Karpas-422 (cell line): ENCODE measurements at regions not wholly inside any gene's neighbourhood (a gene's known extent, or its start where the extent isn't known, plus 50 kb on each side); places are given as distances from the start of the nearest gene placed in this dataset.
A peak's percentile ranks its signal among the peaks of the same experiment; 100 is the strongest.

Experiments used
- DNase-seq: peaks from one replicate; pipeline ENCODE4 v3.0.0-alpha.2; 2015
- H2AFZ ChIP-seq: fragments of 200-600 bp; sonication (generic); 2 replicates; pipeline ENCODE4 v1.6.1; 2014; ENCODE audit warnings: antibody characterized with exemption, low read length, mixed read lengths
- H3K27ac ChIP-seq: fragments of 200-600 bp; sonication (generic); 2 replicates; pipeline ENCODE4 v1.5.1; 2014; ENCODE audit warnings: mild to moderate bottlenecking, low read length, moderate library complexity
- H3K27me3 ChIP-seq: fragments of 200-600 bp; sonication (generic); 2 replicates; pipeline ENCODE4 v1.6.1; 2014; ENCODE audit warnings: low read length, mixed read lengths
- H3K36me3 ChIP-seq: fragments of 200-600 bp; sonication (generic); 2 replicates; pipeline ENCODE4 v1.6.1; 2014; ENCODE audit warnings: low read length, mixed read lengths; ENCODE audit not compliant: insufficient read depth
- H3K4me1 ChIP-seq: fragments of 200-600 bp; sonication (generic); 2 replicates; pipeline ENCODE4 v1.6.1; 2014; ENCODE audit warnings: mild to moderate bottlenecking, low read length, mixed read lengths
- H3K4me2 ChIP-seq: fragments of 200-600 bp; sonication (generic); 2 replicates; pipeline ENCODE4 v1.6.1; 2014; ENCODE audit warnings: low read length, low read depth, mild to moderate bottlenecking; ENCODE audit not compliant: poor library complexity, severe bottlenecking
- H3K4me3 ChIP-seq: fragments of 200-600 bp; sonication (generic); 2 replicates; pipeline ENCODE4 v1.5.1; 2014; ENCODE audit warnings: mild to moderate bottlenecking, antibody characterized with exemption, low read length, mixed read lengths
- H3K79me2 ChIP-seq: fragments of 200-600 bp; sonication (generic); 2 replicates; pipeline ENCODE4 v1.6.1; 2014; ENCODE audit warnings: mild to moderate bottlenecking, low read length, mixed read lengths
- H3K9ac ChIP-seq: fragments of 200-600 bp; sonication (generic); 2 replicates; pipeline ENCODE4 v1.6.0; 2014; ENCODE audit warnings: low read length
- H3K9me2 ChIP-seq: fragments of 200-600 bp; sonication (generic), shearing (Covaris generic); replicated peaks from 2 replicates; pipeline ENCODE4 v1.6.0; 2014; ENCODE audit warnings: mild to moderate bottlenecking, low read length, moderate library complexity; ENCODE audit not compliant: insufficient read depth
- H3K9me3 ChIP-seq: fragments of 300-700, 200-600 bp; sonication (generic); 2 replicates; pipeline ENCODE4 v1.6.1; 2014; ENCODE audit warnings: low read length, mixed read lengths
- H4K20me1 ChIP-seq: fragments of 200-600 bp; sonication (generic); 2 replicates; pipeline ENCODE4 v1.6.1; 2014; ENCODE audit warnings: mild to moderate bottlenecking, antibody characterized with exemption, low read length, low read depth; ENCODE audit not compliant: insufficient read depth

DNA sequence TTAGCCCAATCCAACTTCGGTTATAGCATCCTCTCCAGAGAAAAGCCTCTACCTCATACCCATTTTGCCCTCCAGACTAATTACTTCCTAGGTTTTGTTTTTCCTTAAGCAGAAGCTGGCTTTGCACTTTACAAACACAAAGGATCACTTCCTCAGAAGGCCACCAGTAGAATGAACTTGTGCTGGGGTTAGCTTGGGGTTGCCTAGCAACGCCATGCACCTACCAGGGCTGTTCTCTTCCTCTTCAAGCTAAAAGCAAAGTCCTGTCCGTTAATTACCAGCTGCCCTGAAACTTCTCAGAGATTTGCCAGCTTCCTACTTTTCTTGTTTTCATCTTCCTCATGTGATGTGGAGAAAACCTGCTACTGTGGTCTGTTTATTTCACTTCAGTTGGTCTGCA is 132.0 kb upstream of the WWC1 start:
- Histone ChIP-seq H3K27me3 (no peaks in the 10 kb centered on the region), H3K4me1 (no peaks in the 10 kb centered on the region), H3K9me3 (no peaks in the 10 kb centered on the region), H3K9me2 (no peaks in the 10 kb centered on the region), H4K20me1 (no peaks in the 10 kb centered on the region), H3K4me3 (no peak overlapping the region), H2AFZ (no peak overlapping the region), H3K27ac (no peak overlapping the region), H3K9ac (no peak overlapping the region), H3K79me2 (no peaks in the 10 kb centered on the region), H3K36me3 (no peaks in the 10 kb centered on the region), H3K4me2 (no peak overlapping the region)
- peak; percentile 45 for DNase-seq

DNA sequence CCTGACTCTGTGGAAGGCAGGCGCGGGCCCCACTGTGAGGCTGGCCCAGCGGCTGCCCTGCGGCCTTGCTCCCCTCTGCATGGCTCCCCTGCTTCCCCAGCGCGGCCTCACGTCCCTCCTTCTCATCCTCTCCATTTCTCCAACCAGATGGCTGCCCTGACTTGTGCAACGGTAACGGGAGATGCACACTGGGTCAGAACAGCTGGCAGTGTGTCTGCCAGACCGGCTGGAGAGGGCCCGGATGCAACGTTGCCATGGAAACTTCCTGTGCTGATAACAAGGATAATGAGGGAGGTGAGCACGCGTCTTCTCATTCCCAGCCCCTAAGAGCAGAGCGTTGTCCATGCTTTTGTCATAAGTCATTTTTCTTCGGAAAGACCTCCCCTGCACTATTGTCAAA is 129.0 kb upstream of the WWC1 start:
- Histone ChIP-seq H4K20me1 (no peaks in the 10 kb centered on the region), H3K9me3 (no peaks in the 10 kb centered on the region), H3K9me2 (no peaks in the 10 kb centered on the region)

DNA sequence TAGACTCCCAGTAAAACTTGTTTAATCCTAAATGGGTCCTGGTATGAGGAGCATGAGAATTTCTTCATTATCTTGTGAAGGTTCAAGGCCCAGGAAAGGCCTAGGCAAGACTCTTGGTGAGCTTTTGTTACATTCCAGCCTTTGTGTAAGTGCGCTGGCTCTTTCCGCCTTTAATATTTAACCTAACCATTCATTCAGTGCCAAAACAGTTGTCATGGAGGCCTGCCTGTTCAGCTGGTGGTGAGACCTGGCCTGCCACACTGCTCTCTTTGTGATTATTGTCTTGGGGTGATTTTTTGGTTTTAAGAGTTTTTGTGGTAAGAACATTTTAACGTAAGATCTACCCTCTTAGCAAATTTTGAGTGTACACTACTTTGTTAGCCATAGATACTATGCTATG is 127.5 kb upstream of the WWC1 start:
- H3K4me2 ChIP-seq = no peak overlapping the region
- no peaks in the 10 kb centered on the region for H3K4me1 ChIP-seq
- no peak overlapping the region for H2AFZ ChIP-seq
- H3K9me3 ChIP-seq = no peaks in the 10 kb centered on the region
- H3K27me3 ChIP-seq = no peaks in the 10 kb centered on the region
- H4K20me1 ChIP-seq = no peaks in the 10 kb centered on the region
- no peak for DNase-seq
- no peak overlapping the region for H3K27ac ChIP-seq
- H3K79me2 ChIP-seq = no peaks in the 10 kb centered on the region
- H3K9ac ChIP-seq = no peak overlapping the region
- no peaks in the 10 kb centered on the region for H3K36me3 ChIP-seq
- no peaks in the 10 kb centered on the region for H3K9me2 ChIP-seq
- no peak overlapping the region for H3K4me3 ChIP-seq

More for the DNA sequence above, 129.0 kb upstream of the WWC1 start:
- Histone ChIP-seq H2AFZ (no peak overlapping the region), H3K4me1 (no peaks in the 10 kb centered on the region), H3K9ac (no peak overlapping the region), H3K36me3 (no peaks in the 10 kb centered on the region), H3K79me2 (no peaks in the 10 kb centered on the region), H3K4me2 (no peak overlapping the region), H3K27ac (no peak overlapping the region), H3K27me3 (no peaks in the 10 kb centered on the region), H3K4me3 (no peak overlapping the region)
- no peak for DNase-seq

DNA sequence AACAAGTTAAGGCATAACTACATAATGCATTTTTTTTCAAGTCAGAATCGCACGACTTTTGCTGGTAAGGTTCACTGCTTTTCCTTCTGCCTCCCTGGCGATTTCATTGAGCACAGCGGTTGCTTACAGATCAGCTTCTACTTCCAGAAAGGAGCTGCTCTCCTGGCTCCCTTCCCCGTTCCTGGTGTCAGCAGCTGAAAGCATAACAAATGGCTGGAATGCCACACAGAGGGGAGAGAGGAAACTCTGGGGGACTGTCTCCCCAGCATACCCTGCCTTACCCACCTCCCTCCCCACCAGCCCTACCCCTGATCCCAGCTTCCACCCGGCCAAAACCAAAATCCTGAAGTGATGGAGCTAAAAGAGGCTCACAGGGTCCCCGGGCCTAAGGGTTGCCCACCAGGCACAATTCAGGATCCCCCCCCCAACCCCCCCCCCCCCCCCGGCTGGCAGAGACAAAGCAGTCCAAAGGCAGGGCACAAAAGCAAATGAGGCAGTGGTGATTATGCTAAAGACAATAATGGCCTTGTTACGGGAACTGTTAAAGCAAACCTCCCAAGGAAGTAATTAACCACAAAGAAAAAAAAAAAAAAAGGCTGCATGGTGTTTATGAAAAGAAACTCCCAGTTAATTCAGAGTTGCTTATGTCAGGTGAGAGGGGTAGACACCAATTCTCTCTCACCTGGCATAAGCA is 126.1 kb upstream of the WWC1 start:
- no peaks in the 10 kb centered on the region for H3K4me1 ChIP-seq

GRCh38 chr5:168165977-168166376 is 125.5 kb upstream of the WWC1 start:
- Histone ChIP-seq H4K20me1 (no peaks in the 10 kb centered on the region), H3K9me3 (no peaks in the 10 kb centered on the region), H3K27me3 (no peaks in the 10 kb centered on the region), H3K9me2 (no peaks in the 10 kb centered on the region), H2AFZ (no peak overlapping the region), H3K9ac (no peak overlapping the region), H3K4me1 (no peaks in the 10 kb centered on the region), H3K4me2 (no peak overlapping the region), H3K4me3 (no peak overlapping the region), H3K36me3 (no peaks in the 10 kb centered on the region), H3K79me2 (no peaks in the 10 kb centered on the region), H3K27ac (no peak overlapping the region)
- DNase-seq = no peak

More for the DNA sequence above, 126.1 kb upstream of the WWC1 start:
- H3K27ac ChIP-seq = no peak overlapping the region
- no peaks in the 10 kb centered on the region for H3K27me3 ChIP-seq
- no peak overlapping the region for H3K4me2 ChIP-seq
- no peak overlapping the region for H3K9ac ChIP-seq
- no peaks in the 10 kb centered on the region for H3K9me3 ChIP-seq
- no peak for DNase-seq
- H3K4me3 ChIP-seq = no peak overlapping the region
- no peaks in the 10 kb centered on the region for H3K9me2 ChIP-seq
- no peaks in the 10 kb centered on the region for H3K36me3 ChIP-seq
- no peak overlapping the region for H2AFZ ChIP-seq
- no peaks in the 10 kb centered on the region for H3K79me2 ChIP-seq
- H4K20me1 ChIP-seq = no peaks in the 10 kb centered on the region

GRCh38 chr5:168167338-168167737 is 124.1 kb upstream of the WWC1 start:
- Histone ChIP-seq H2AFZ (no peak overlapping the region), H3K27ac (no peak overlapping the region), H3K27me3 (no peaks in the 10 kb centered on the region), H3K9ac (no peak overlapping the region), H3K36me3 (no peaks in the 10 kb centered on the region), H3K4me1 (no peaks in the 10 kb centered on the region), H3K4me3 (no peak overlapping the region), H3K4me2 (no peak overlapping the region), H3K9me3 (no peaks in the 10 kb centered on the region), H3K9me2 (no peaks in the 10 kb centered on the region), H4K20me1 (no peaks in the 10 kb centered on the region), H3K79me2 (no peaks in the 10 kb centered on the region)
- DNase-seq = no peak

DNA sequence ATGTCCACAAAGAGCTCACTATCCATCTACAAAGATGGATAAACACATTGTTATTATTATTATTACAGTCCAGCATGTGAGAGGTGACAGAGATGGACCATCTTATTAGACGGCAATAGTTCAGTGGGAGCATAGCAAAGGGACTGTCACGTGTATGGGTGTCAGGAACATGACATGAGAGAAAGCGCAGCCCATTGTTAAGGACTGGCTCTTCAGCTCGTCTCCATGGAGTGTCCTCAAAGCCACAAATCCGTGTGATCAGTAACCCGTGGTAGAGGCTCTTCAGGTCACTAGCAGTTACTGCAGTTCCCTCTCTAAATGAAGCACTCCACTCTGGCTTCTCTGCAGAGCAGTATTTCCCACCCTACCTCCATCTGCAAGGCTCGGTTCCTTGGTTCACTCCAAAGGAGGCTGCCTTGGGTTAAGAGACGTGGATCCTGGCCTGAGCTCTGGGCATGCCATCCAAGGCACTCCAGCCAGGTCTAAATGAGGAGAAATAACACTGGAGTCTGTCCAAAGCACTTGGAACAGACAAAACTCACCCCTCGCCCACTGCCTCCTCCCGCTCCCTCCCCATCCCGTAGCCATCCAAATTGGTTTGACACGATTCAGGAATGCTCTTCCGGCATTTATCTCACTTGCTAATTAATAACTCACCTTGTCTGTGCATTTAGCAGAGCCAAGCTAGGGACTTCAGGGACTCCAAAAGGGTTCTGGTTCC is 122.3 kb upstream of the WWC1 start:
- DNase-seq = no peak
- no peak overlapping the region for H3K4me2 ChIP-seq

GRCh38 chr5:168169791-168170190 is 121.7 kb upstream of the WWC1 start:
- no peaks in the 10 kb centered on the region for H3K27me3 ChIP-seq
- H3K9me2 ChIP-seq = no peaks in the 10 kb centered on the region
- no peaks in the 10 kb centered on the region for H3K4me1 ChIP-seq
- H3K27ac ChIP-seq = no peak overlapping the region
- no peaks in the 10 kb centered on the region for H3K36me3 ChIP-seq
- DNase-seq = no peak
- no peak overlapping the region for H2AFZ ChIP-seq
- H3K9me3 ChIP-seq = no peaks in the 10 kb centered on the region
- no peak overlapping the region for H3K4me3 ChIP-seq
- H3K79me2 ChIP-seq = no peaks in the 10 kb centered on the region
- no peak overlapping the region for H3K9ac ChIP-seq
- H4K20me1 ChIP-seq = no peaks in the 10 kb centered on the region
- no peak overlapping the region for H3K4me2 ChIP-seq

More for the DNA sequence above, 122.3 kb upstream of the WWC1 start:
- Histone ChIP-seq H3K36me3 (no peaks in the 10 kb centered on the region), H3K27ac (no peak overlapping the region), H3K4me1 (no peaks in the 10 kb centered on the region), H3K4me3 (no peak overlapping the region), H2AFZ (no peak overlapping the region), H3K9ac (no peak overlapping the region), H3K79me2 (no peaks in the 10 kb centered on the region), H3K27me3 (no peaks in the 10 kb centered on the region), H3K9me2 (no peaks in the 10 kb centered on the region), H4K20me1 (no peaks in the 10 kb centered on the region), H3K9me3 (no peaks in the 10 kb centered on the region)
